ENCODE measurements at regions not wholly inside any gene's neighbourhood (a gene's known extent, or its start where the extent isn't known, plus 50 kb on each side); places are given as distances from the start of the nearest gene placed in this dataset.

- TF ChIP-seq, protein P1, sequence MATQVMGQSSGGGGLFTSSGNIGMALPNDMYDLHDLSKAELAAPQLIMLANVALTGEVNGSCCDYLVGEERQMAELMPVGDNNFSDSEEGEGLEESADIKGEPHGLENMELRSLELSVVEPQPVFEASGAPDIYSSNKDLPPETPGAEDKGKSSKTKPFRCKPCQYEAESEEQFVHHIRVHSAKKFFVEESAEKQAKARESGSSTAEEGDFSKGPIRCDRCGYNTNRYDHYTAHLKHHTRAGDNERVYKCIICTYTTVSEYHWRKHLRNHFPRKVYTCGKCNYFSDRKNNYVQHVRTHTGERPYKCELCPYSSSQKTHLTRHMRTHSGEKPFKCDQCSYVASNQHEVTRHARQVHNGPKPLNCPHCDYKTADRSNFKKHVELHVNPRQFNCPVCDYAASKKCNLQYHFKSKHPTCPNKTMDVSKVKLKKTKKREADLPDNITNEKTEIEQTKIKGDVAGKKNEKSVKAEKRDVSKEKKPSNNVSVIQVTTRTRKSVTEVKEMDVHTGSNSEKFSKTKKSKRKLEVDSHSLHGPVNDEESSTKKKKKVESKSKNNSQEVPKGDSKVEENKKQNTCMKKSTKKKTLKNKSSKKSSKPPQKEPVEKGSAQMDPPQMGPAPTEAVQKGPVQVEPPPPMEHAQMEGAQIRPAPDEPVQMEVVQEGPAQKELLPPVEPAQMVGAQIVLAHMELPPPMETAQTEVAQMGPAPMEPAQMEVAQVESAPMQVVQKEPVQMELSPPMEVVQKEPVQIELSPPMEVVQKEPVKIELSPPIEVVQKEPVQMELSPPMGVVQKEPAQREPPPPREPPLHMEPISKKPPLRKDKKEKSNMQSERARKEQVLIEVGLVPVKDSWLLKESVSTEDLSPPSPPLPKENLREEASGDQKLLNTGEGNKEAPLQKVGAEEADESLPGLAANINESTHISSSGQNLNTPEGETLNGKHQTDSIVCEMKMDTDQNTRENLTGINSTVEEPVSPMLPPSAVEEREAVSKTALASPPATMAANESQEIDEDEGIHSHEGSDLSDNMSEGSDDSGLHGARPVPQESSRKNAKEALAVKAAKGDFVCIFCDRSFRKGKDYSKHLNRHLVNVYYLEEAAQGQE (tag by site-specific recombination; IDR thresholded peaks at IDR 0.05), result no peak
- TF ChIP-seq, protein P2, sequence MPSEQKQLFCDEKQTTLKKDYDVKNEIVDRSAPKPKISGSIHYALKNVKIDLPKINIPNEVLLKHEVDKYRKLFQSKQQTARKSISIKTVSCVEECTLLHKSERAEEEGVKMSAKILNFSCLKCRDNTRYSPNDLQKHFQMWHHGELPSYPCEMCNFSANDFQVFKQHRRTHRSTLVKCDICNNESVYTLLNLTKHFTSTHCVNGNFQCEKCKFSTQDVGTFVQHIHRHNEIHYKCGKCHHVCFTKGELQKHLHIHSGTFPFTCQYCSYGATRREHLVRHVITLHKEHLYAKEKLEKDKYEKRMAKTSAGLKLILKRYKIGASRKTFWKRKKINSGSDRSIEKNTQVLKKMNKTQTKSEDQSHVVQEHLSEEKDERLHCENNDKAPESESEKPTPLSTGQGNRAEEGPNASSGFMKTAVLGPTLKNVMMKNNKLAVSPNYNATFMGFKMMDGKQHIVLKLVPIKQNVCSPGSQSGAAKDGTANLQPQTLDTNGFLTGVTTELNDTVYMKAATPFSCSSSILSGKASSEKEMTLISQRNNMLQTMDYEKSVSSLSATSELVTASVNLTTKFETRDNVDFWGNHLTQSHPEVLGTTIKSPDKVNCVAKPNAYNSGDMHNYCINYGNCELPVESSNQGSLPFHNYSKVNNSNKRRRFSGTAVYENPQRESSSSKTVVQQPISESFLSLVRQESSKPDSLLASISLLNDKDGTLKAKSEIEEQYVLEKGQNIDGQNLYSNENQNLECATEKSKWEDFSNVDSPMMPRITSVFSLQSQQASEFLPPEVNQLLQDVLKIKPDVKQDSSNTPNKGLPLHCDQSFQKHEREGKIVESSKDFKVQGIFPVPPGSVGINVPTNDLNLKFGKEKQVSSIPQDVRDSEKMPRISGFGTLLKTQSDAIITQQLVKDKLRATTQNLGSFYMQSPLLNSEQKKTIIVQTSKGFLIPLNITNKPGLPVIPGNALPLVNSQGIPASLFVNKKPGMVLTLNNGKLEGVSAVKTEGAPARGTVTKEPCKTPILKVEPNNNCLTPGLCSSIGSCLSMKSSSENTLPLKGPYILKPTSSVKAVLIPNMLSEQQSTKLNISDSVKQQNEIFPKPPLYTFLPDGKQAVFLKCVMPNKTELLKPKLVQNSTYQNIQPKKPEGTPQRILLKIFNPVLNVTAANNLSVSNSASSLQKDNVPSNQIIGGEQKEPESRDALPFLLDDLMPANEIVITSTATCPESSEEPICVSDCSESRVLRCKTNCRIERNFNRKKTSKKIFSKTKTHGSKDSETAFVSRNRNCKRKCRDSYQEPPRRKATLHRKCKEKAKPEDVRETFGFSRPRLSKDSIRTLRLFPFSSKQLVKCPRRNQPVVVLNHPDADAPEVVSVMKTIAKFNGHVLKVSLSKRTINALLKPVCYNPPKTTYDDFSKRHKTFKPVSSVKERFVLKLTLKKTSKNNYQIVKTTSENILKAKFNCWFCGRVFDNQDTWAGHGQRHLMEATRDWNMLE (tag by site-specific recombination; conservative IDR thresholded peaks at IDR 0.05; ENCODE audit: low read depth), result no peak
- TF ChIP-seq ZNF558 (tag by site-specific recombination; IDR thresholded peaks at IDR 0.05), result no peak
- no peak for TF ChIP-seq ZNF571 (tag by site-specific recombination; IDR thresholded peaks at IDR 0.05)
- TF ChIP-seq ZNF2 (tag by site-specific recombination; IDR thresholded peaks at IDR 0.05), result no peak
- no peak for TF ChIP-seq KLF8 (tag by site-specific recombination; IDR thresholded peaks at IDR 0.05)
- TF ChIP-seq ZNF133 (tag by site-specific recombination; IDR thresholded peaks at IDR 0.05), result no peak
- no peak for TF ChIP-seq SP7 (tag by site-specific recombination; IDR thresholded peaks at IDR 0.05)
- TF ChIP-seq ZNF274 (IDR thresholded peaks at IDR 0.05; ENCODE audit: low read length), result no peak
- no peak for TF ChIP-seq ZNF274 (tag by site-specific recombination; IDR thresholded peaks at IDR 0.05; ENCODE audit: borderline replicate concordance)
- TF ChIP-seq BCL11B (tag by site-specific recombination; IDR thresholded peaks at IDR 0.05; ENCODE audit: low read depth), result no peak
- TF ChIP-seq ZNF23 (tag by site-specific recombination; IDR thresholded peaks at IDR 0.05; ENCODE audit: borderline replicate concordance), result no peak
- TF ChIP-seq ZNF670 (tag by site-specific recombination; IDR thresholded peaks at IDR 0.05; ENCODE audit: low read depth), result no peak
These were observed 131.9 kb upstream of the SHISA6 start (continued) for GRCh38 chr17:11109106-11109505.

DNA sequence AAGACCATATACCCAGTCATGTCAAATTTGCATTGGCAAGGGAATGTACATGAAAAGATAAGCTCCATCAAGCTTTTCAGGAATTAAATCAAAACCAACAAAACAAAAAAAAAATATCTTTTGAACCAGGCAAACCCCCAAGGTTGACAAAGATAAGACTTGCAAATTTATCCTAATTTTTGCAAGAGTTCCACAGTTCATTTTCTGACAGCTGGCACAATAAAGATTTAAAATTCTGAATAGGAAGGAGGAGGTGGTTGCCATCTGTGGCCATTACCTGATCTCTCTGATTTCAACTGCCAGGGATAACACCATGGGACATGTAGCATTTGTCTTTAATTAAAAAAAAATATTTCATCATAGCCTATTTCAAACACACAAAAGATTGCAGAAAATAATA, 135.9 kb upstream of the SHISA6 start:
- H3K4me1 ChIP-seq (ENCODE audit: control insufficient read depth, insufficient read depth, low read length), result no peaks in the 10 kb centered on the region
- no peak overlapping the region for H3K27ac ChIP-seq (ENCODE audit: extremely low read depth, low read depth, low read length)
- TF ChIP-seq, protein P1 (tag by site-specific recombination; IDR thresholded peaks at IDR 0.05), result no peak
- TF ChIP-seq ZNF626 (tag by site-specific recombination; IDR thresholded peaks at IDR 0.05) (no peak), ZNF426 (tag by site-specific recombination; IDR thresholded peaks at IDR 0.05) (no peak), KLF10 (tag by site-specific recombination; IDR thresholded peaks at IDR 0.05) (no peak), ZNF529 (tag by site-specific recombination; IDR thresholded peaks at IDR 0.05; ENCODE audit: insufficient replicate concordance) (no peak), PRDM1 (tag by site-specific recombination; IDR thresholded peaks at IDR 0.05) (no peak), ZNF16 (tag by site-specific recombination; IDR thresholded peaks at IDR 0.05; ENCODE audit: low read depth) (no peak), ZSCAN16 (tag by site-specific recombination; IDR thresholded peaks at IDR 0.05) (no peak)
- no peaks in the 10 kb centered on the region for H3K36me3 ChIP-seq (ENCODE audit: control insufficient read depth in 2 of 2, insufficient read depth in 1 of 2, low read length in 2 of 2)
- ChIA-PET POLR2A (no interaction called here), CTCF (interaction anchor here (1.2 kb wide), 1 partner anchor 229 kb away, joined by 4 read pairs; no protein-coding TSS in a partner anchor)
- H3K9me3 ChIP-seq (ENCODE audit: control insufficient read depth, insufficient read depth, low read depth, low read length), result no peaks in the 10 kb centered on the region
- no peak overlapping the region for H3K4me3 ChIP-seq (ENCODE audit: low read depth, low read length)
